Keratinocyte (primary cell): ENCODE measurements at regions not wholly inside any gene's neighbourhood (a gene's known extent, or its start where the extent isn't known, plus 50 kb on each side); places are given as distances from the start of the nearest gene placed in this dataset.

Experiments
- DNase-seq: peaks from one replicate; pipeline ENCODE4 v3.0.0-alpha.2; 2011; ENCODE audit warnings: low read depth, missing footprints, low spot score
- FAIRE-seq: peaks from 2 replicates; lab custom pipeline; 2011; peaks lifted over from hg19 to GRCh38; lab: Jason Lieb, UNC
- H2AFZ ChIP-seq: 2 replicates; pipeline ENCODE4 v1.6.0; 2012; ENCODE audit warnings: low read length, control low read depth, inconsistent platforms; ENCODE audit not compliant: control insufficient read depth
- H3K27ac ChIP-seq: 2 replicates; pipeline ENCODE4 v1.5.1; 2011; ENCODE audit warnings: low read length; ENCODE audit not compliant: control insufficient read depth, insufficient read depth
- H3K27me3 ChIP-seq: 3 replicates; pipeline ENCODE4 v1.6.0; 2011; ENCODE audit warnings: low read length; ENCODE audit not compliant: control insufficient read depth, insufficient read depth; ENCODE audit errors: extremely low read depth
- H3K36me3 ChIP-seq, 2 experiments: 2 replicates in 1 of 2; 3 replicates in 1 of 2; pipeline ENCODE4 v1.5.1; 2011; ENCODE audit warnings: low read length in 2 of 2, mild to moderate bottlenecking in 1 of 2; ENCODE audit not compliant: control insufficient read depth in 2 of 2, insufficient read depth in 2 of 2; ENCODE audit errors: extremely low read depth in 1 of 2
- H3K4me1 ChIP-seq: 3 replicates; pipeline ENCODE4 v1.5.1; 2011; ENCODE audit warnings: low read length; ENCODE audit not compliant: control insufficient read depth, insufficient read depth; ENCODE audit errors: extremely low read depth
- H3K4me2 ChIP-seq: 3 replicates; pipeline ENCODE4 v1.6.0; 2011; ENCODE audit warnings: low read depth, low read length; ENCODE audit not compliant: control insufficient read depth, insufficient read depth; ENCODE audit errors: extremely low read depth
- H3K4me3 ChIP-seq, 3 experiments: fragments of 200-600 bp in 1 of 3; sonication (generic) in 1 of 3; 2 replicates in 2 of 3; 3 replicates in 1 of 3; pipeline ENCODE4 v1.5.1; 2011 to 2016; ENCODE audit warnings: low read length in 3 of 3, mild to moderate bottlenecking in 3 of 3, control low read depth in 2 of 3, inconsistent platforms in 1 of 3, low read depth in 1 of 3, mixed read lengths in 1 of 3, mixed run types in 1 of 3, moderate library complexity in 1 of 3; ENCODE audit not compliant: control insufficient read depth in 2 of 3, insufficient read depth in 2 of 3; ENCODE audit errors: extremely low read depth in 1 of 3
- H3K79me2 ChIP-seq: 2 replicates; pipeline ENCODE4 v1.6.0; 2012; ENCODE audit warnings: low read length; ENCODE audit not compliant: control insufficient read depth, insufficient read depth
- H3K9ac ChIP-seq: 3 replicates; pipeline ENCODE4 v1.6.0; 2011; ENCODE audit warnings: low read length; ENCODE audit not compliant: control insufficient read depth, insufficient read depth; ENCODE audit errors: extremely low read depth
- H3K9me1 ChIP-seq: 3 replicates; pipeline ENCODE4 v1.6.0; 2011; ENCODE audit warnings: low read length; ENCODE audit not compliant: control insufficient read depth, insufficient read depth; ENCODE audit errors: extremely low read depth
- H3K9me3 ChIP-seq: 2 replicates; pipeline ENCODE4 v1.5.1; 2012; ENCODE audit warnings: low read depth, low read length; ENCODE audit not compliant: control insufficient read depth
- H4K20me1 ChIP-seq: 3 replicates; pipeline ENCODE4 v1.6.0; 2011; ENCODE audit warnings: low read length; ENCODE audit not compliant: control insufficient read depth, insufficient read depth; ENCODE audit errors: extremely low read depth
- EZH2 ChIP-seq: IDR thresholded peaks from one replicate; pipeline ENCODE4 v1.6.1; 2012; ENCODE audit warnings: inconsistent platforms, mild to moderate bottlenecking, low read length, moderate library complexity
- dilution Hi-C: fragments of 300-500 bp; cut with MboI; formaldehyde crosslinking; loops from one replicate; pipeline ENCODE4 v1.7.0; 2020; ENCODE audit warnings: low sequenced_read_pairs; ENCODE audit not compliant: extremely low pct_ligation_motif_present
- TF ChIP-seq, protein P1 (sequence below), 3 experiments: IDR thresholded peaks in 1 of 3; conservative IDR thresholded peaks in 1 of 3; optimal IDR thresholded peaks in 1 of 3; 2 replicates in 2 of 3; 3 replicates in 1 of 3; pipeline versions ENCODE3 to v1.5.1; 2011; ENCODE audit warnings: low read length in 3 of 3, mild to moderate bottlenecking in 3 of 3, moderate library complexity in 2 of 3, control low read depth in 1 of 3, inconsistent platforms in 1 of 3; ENCODE audit not compliant: insufficient read depth in 2 of 3; ENCODE audit errors: extremely low read depth in 1 of 3

DNA sequence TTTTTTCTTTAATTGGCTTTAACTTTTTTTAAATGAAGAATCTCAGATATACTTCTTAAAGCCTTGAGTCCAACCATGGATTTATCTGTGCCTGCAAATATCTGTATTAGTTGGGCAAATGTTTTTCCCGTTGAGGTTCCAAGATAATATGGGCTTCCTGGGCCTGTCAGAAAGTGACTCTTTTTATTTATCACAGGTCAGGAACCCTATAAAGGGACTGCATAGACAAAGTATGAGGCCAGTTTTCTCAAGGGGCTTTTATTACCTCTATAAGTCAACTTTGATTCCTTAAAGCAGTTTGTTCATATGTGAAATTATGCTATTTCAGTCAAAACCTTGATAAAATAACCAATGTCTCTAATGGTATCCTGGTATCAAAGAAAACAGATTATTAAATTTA, 80.2 kb upstream of the BMP2K start:
- no peak for DNase-seq
- H3K9me3 ChIP-seq, result no peaks in the 10 kb centered on the region
- no peak overlapping the region for H3K4me3 ChIP-seq
- TF ChIP-seq, protein P1, sequence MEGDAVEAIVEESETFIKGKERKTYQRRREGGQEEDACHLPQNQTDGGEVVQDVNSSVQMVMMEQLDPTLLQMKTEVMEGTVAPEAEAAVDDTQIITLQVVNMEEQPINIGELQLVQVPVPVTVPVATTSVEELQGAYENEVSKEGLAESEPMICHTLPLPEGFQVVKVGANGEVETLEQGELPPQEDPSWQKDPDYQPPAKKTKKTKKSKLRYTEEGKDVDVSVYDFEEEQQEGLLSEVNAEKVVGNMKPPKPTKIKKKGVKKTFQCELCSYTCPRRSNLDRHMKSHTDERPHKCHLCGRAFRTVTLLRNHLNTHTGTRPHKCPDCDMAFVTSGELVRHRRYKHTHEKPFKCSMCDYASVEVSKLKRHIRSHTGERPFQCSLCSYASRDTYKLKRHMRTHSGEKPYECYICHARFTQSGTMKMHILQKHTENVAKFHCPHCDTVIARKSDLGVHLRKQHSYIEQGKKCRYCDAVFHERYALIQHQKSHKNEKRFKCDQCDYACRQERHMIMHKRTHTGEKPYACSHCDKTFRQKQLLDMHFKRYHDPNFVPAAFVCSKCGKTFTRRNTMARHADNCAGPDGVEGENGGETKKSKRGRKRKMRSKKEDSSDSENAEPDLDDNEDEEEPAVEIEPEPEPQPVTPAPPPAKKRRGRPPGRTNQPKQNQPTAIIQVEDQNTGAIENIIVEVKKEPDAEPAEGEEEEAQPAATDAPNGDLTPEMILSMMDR (optimal IDR thresholded peaks at IDR 0.05 in 1 of 3, IDR thresholded peaks at IDR 0.05 in 1 of 3, conservative IDR thresholded peaks at IDR 0.05 in 1 of 3; ENCODE audit: extremely low read depth in 1 of 3, insufficient read depth in 2 of 3, low read length in 3 of 3), result no peak
- TF ChIP-seq EZH2, result no peak
- FAIRE-seq, result no peak
- dilution Hi-C loops, result no loop called here
- H3K27ac ChIP-seq, result no peak overlapping the region
- H3K36me3 ChIP-seq, result no peaks in the 10 kb centered on the region
- no peak overlapping the region for H3K4me2 ChIP-seq
- no peak overlapping the region for H3K9ac ChIP-seq
- no peaks in the 10 kb centered on the region for H4K20me1 ChIP-seq
- H3K79me2 ChIP-seq, result no peaks in the 10 kb centered on the region
- no peaks in the 10 kb centered on the region for H3K4me1 ChIP-seq
- no peak overlapping the region for H2AFZ ChIP-seq
- no peaks in the 10 kb centered on the region for H3K27me3 ChIP-seq
- no peaks in the 10 kb centered on the region for H3K9me1 ChIP-seq

DNA sequence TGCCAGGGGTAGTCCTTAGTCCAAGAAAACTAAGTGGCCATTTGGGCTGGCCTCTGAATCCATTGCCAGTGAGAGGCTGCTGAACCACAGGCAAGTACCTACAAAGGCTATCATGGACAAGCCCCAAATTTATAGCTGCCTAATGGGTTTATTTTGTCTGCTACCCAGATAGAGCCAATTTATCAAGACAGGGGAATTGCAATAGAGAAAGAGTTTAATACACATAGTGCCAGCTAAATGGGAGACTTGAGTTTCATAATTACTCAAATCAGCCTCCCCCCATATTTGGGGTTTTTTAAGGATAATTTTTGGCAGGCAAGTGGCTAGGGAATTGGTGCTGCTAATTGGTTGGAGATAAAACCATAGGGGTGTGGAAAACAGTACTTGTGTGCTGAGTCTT, 73.1 kb upstream of the BMP2K start:
- Histone ChIP-seq H3K9me3 (peaks cover 2% of the 10 kb centered on the region), H4K20me1 (no peaks in the 10 kb centered on the region), H3K4me3 (no peak overlapping the region), H3K27ac (no peak overlapping the region), H3K4me2 (no peak overlapping the region), H3K36me3 (no peaks in the 10 kb centered on the region), H3K4me1 (peaks cover 9% of the 10 kb centered on the region), H2AFZ (no peak overlapping the region), H3K9ac (no peak overlapping the region), H3K79me2 (no peaks in the 10 kb centered on the region), H3K9me1 (no peaks in the 10 kb centered on the region), H3K27me3 (no peaks in the 10 kb centered on the region)
- dilution Hi-C loops, result no loop called here
- DNase-seq, result no peak
- TF ChIP-seq, protein P1 (optimal IDR thresholded peaks at IDR 0.05 in 1 of 3, IDR thresholded peaks at IDR 0.05 in 1 of 3, conservative IDR thresholded peaks at IDR 0.05 in 1 of 3; ENCODE audit: extremely low read depth in 1 of 3, insufficient read depth in 2 of 3, low read length in 3 of 3), result no peak
- TF ChIP-seq EZH2, result no peak
- no peak for FAIRE-seq
